ELR (cell line): ENCODE measurements at regions not wholly inside any gene's neighbourhood (a gene's known extent, or its start where the extent isn't known, plus 50 kb on each side); places are given as distances from the start of the nearest gene placed in this dataset.
A peak's percentile ranks its signal among the peaks of the same experiment; 100 is the strongest.

ENCODE experiments used
- DNase-seq: peaks from one replicate; pipeline ENCODE4 v3.0.0-alpha.2; 2015; ENCODE audit warnings: low read depth

- peak; percentile 65 for DNase-seq
Measured at GRCh38 chr3:146308682-146309081, 57.8 kb upstream of the PLSCR4 start.

- peak; percentile 64 for DNase-seq
Measured at GRCh38 chr3:146308222-146308621, 57.3 kb upstream of the PLSCR4 start.

- DNase-seq, result no peak
Measured at GRCh38 chr3:146307456-146307725, 56.5 kb upstream of the PLSCR4 start.

GRCh38 chr3:146306656-146307455 lies 56.0 kb upstream of the PLSCR4 start:
- DNase-seq, result no peak

- DNase-seq, result no peak
Measured at GRCh38 chr3:146305808-146306423, 55.0 kb upstream of the PLSCR4 start.

GRCh38 chr3:146300768-146301167 lies 49.9 kb upstream of the PLSCR4 start:
- no peak for DNase-seq
